DMS153 treated with DMSO at 0.1 percent for 48 hours (cell line): ENCODE measurements at regions not wholly inside any gene's neighbourhood (a gene's known extent, or its start where the extent isn't known, plus 50 kb on each side); places are given as distances from the start of the nearest gene placed in this dataset.
"Not testable (repeated sequence)": the region's sequence is repeated elsewhere in the genome, so short reads cannot be mapped to it uniquely, and the experiment has no call there.

Source experiments
- DNase-seq: peaks from one replicate; lab custom pipeline; 2025; ENCODE audit not compliant: unreplicated experiment; lab: John Stamatoyannopoulos, UW

- no peak for DNase-seq
Observed at GRCh38 chr14:48735607-48736006, 850.6 kb downstream of the RPS29 start.

GRCh38 chr14:48731260-48731659 lies 854.9 kb downstream of the RPS29 start:
- DNase-seq = no peak

- no peak for DNase-seq
Observed at GRCh38 chr14:48726080-48726642, 860.0 kb downstream of the RPS29 start.

GRCh38 chr14:48725051-48725734 lies 861.0 kb downstream of the RPS29 start:
- no peak for DNase-seq

- DNase-seq = no peak
Observed at GRCh38 chr14:48723841-48724495, 862.2 kb downstream of the RPS29 start.

GRCh38 chr14:48714366-48714765 lies 871.8 kb downstream of the RPS29 start:
- no peak for DNase-seq

- DNase-seq = no peak
Observed at GRCh38 chr14:48710133-48710532, 876.0 kb downstream of the RPS29 start.

- no peak for DNase-seq
Observed at GRCh38 chr14:48709277-48709785, 876.8 kb downstream of the RPS29 start.

- DNase-seq = no peak
Observed at GRCh38 chr14:48704639-48705038, 881.5 kb downstream of the RPS29 start.

GRCh38 chr14:48703728-48704467 lies 882.3 kb downstream of the RPS29 start:
- DNase-seq = no peak

GRCh38 chr14:48697362-48697761 lies 888.8 kb downstream of the RPS29 start:
- DNase-seq = not testable (repeated sequence)

- DNase-seq = no peak
Observed at GRCh38 chr14:48693793-48694192, 892.4 kb downstream of the RPS29 start.

GRCh38 chr14:48690349-48690748 lies 895.8 kb downstream of the RPS29 start:
- no peak for DNase-seq

- DNase-seq = no peak
Observed at GRCh38 chr14:48686650-48687049, 899.5 kb downstream of the RPS29 start.

GRCh38 chr14:48672506-48672905 lies 913.7 kb downstream of the RPS29 start:
- no peak for DNase-seq

GRCh38 chr14:48670939-48671338 lies 915.2 kb downstream of the RPS29 start:
- no peak for DNase-seq

- DNase-seq = no peak
Observed at GRCh38 chr14:48665077-48665784, 920.9 kb downstream of the RPS29 start.

- no peak for DNase-seq
Observed at GRCh38 chr14:48643241-48643640, 942.9 kb downstream of the RPS29 start.

GRCh38 chr14:48628870-48629269 lies 953.5 kb upstream of the MDGA2 start:
- DNase-seq = no peak

- DNase-seq = no peak
Observed at GRCh38 chr14:48622980-48623379, 947.6 kb upstream of the MDGA2 start.

GRCh38 chr14:48618057-48618456 lies 942.7 kb upstream of the MDGA2 start:
- no peak for DNase-seq
